HCT116 (cell line): ENCODE measurements at regions not wholly inside any gene's neighbourhood (a gene's known extent, or its start where the extent isn't known, plus 50 kb on each side); places are given as distances from the start of the nearest gene placed in this dataset.

Experiments
- ATAC-seq: fragments of 200-7000 bp; cut with Tn5 transposase; 2 replicates; pipeline ENCODE4 v1.9.1; 2020; ENCODE audit warnings: mild to moderate bottlenecking, moderate library complexity
- BruUV-seq: library from RNA; stranded (reverse); fragments of 400-500 nt; replicated peaks from 2 replicates; lab custom pipeline; 2021; lab: Mats Ljungman, UMichigan
- CTCF ChIA-PET: fragments of 300-600 bp; sonication (Branson Sonifier 250); formaldehyde crosslinking; loops from one replicate; lab custom pipeline; 2021; ENCODE audit warnings: antibody characterized with exemption; lab: Charles Lee
- POLR2A ChIA-PET: fragments of 300-600, 350-600 bp; sonication (Branson Sonifier 250); formaldehyde crosslinking; loops from one replicate; lab custom pipeline; 2021; ENCODE audit warnings: antibody characterized with exemption; lab: Charles Lee
- RAD21 ChIA-PET, 2 experiments: fragments of 300-600 bp; sonication (Branson Sonifier 250); formaldehyde crosslinking; loops; one replicate each; lab custom pipeline; 2023; ENCODE audit warnings: low total read pairs in 2 of 2; ENCODE audit not compliant: uncharacterized antibody in 2 of 2, unreplicated experiment in 2 of 2, low non-redundant PET in 1 of 2; lab: Charles Lee
- DNase-seq: peaks from one replicate; pipeline ENCODE4 v3.0.0-alpha.2; 2010; ENCODE audit warnings: low read depth, low spot score
- H2AFZ ChIP-seq: fragments of 200-600 bp; shearing (Covaris generic), sonication (generic); 2 replicates; pipeline ENCODE4 v1.6.1; 2017; ENCODE audit warnings: low read depth, mixed run types, mixed read lengths, antibody characterized with exemption, low read length; ENCODE audit not compliant: poor library complexity, severe bottlenecking
- H3K27ac ChIP-seq: 2 replicates; pipeline ENCODE4 v1.5.1; 2012; ENCODE audit warnings: low read depth, low read length
- H3K27me3 ChIP-seq: fragments of 200-600 bp; sonication (generic); 2 replicates; pipeline ENCODE4 v1.6.1; 2016; ENCODE audit warnings: mixed run types, low read length, mixed read lengths; ENCODE audit not compliant: insufficient read depth
- H3K36me3 ChIP-seq, 2 experiments: fragments of 200-500 bp in 1 of 2; fragments of 200-600 bp in 1 of 2; sonication (Bioruptor generic) in 1 of 2; sonication (generic) in 1 of 2; 2 replicates each; pipeline versions ENCODE4 v1.5.1 to v1.6.1; 2014 to 2016; ENCODE audit warnings: low read length in 2 of 2, inconsistent platforms in 1 of 2, mixed read lengths in 1 of 2, mixed run types in 1 of 2; ENCODE audit not compliant: insufficient read depth in 2 of 2, control insufficient read depth in 1 of 2
- H3K4me1 ChIP-seq, 2 experiments: fragments of 200-600 bp in 1 of 2; sonication (generic) in 1 of 2; 2 replicates each; pipeline versions ENCODE4 v1.5.1 to v1.6.1; 2012 to 2017; ENCODE audit warnings: low read length in 2 of 2, inconsistent platforms in 1 of 2, mild to moderate bottlenecking in 1 of 2, mixed read lengths in 1 of 2, mixed run types in 1 of 2, moderate library complexity in 1 of 2; ENCODE audit not compliant: insufficient read depth in 2 of 2, control insufficient read depth in 1 of 2
- H3K4me2 ChIP-seq: fragments of 200-600 bp; sonication (generic); 2 replicates; pipeline ENCODE4 v1.6.1; 2017; ENCODE audit warnings: mixed run types, low read length, mixed read lengths
- H3K4me3 ChIP-seq, 2 experiments: fragments of 200-600 bp in 1 of 2; sonication (generic) in 1 of 2; replicated peaks in 1 of 2; 2 replicates each; pipeline ENCODE4 v1.5.1; 2011 to 2016; ENCODE audit warnings: low read length in 2 of 2, control low read depth in 1 of 2, low read depth in 1 of 2, mild to moderate bottlenecking in 1 of 2, mixed read lengths in 1 of 2, mixed run types in 1 of 2
- H3K79me2 ChIP-seq: fragments of 200-600 bp; sonication (generic); 2 replicates; pipeline ENCODE4 v1.6.1; 2017; ENCODE audit warnings: mild to moderate bottlenecking, mixed run types, low read length, moderate library complexity, mixed read lengths; ENCODE audit not compliant: insufficient read depth
- H3K9ac ChIP-seq: fragments of 200-600 bp; sonication (generic); 2 replicates; pipeline ENCODE4 v1.6.1; 2016; ENCODE audit warnings: low read length, mixed read lengths
- H3K9me2 ChIP-seq: fragments of 200-600 bp; sonication (generic), shearing (Covaris generic); 2 replicates; pipeline ENCODE4 v1.6.1; 2017; ENCODE audit warnings: mixed run types, mild to moderate bottlenecking, moderate library complexity; ENCODE audit not compliant: insufficient read depth
- H3K9me3 ChIP-seq, 2 experiments: fragments of 200-500 bp in 1 of 2; fragments of 200-600 bp in 1 of 2; sonication (Bioruptor generic) in 1 of 2; sonication (generic) in 1 of 2; 2 replicates each; pipeline ENCODE4 v1.6.1; 2014 to 2017; ENCODE audit warnings: low read length in 2 of 2, mixed read lengths in 2 of 2, inconsistent platforms in 1 of 2, low read depth in 1 of 2, mild to moderate bottlenecking in 1 of 2, mixed run types in 1 of 2, moderate library complexity in 1 of 2; ENCODE audit not compliant: control insufficient read depth in 1 of 2, insufficient read depth in 1 of 2
- H4K20me1 ChIP-seq: fragments of 200-600 bp; sonication (generic), shearing (Covaris generic); 2 replicates; pipeline ENCODE4 v1.6.1; 2017; ENCODE audit warnings: mixed run types, mild to moderate bottlenecking, moderate library complexity; ENCODE audit not compliant: insufficient read depth
- CEBPB ChIP-seq: IDR thresholded peaks from 2 replicates; pipeline ENCODE4 v1.6.1; 2012; ENCODE audit warnings: low read depth
- EGR1 ChIP-seq: IDR thresholded peaks from 2 replicates; pipeline ENCODE4 v1.6.1; 2012; ENCODE audit warnings: low read depth
- ELF1 ChIP-seq: IDR thresholded peaks from 2 replicates; pipeline ENCODE4 v1.6.1; 2012; ENCODE audit warnings: low read depth, borderline replicate concordance
- POLR2A ChIP-seq: IDR thresholded peaks from 2 replicates; pipeline ENCODE4 v1.7.0; 2011; ENCODE audit warnings: borderline replicate concordance; ENCODE audit not compliant: insufficient read depth, insufficient read length; ENCODE audit errors: extremely low read depth
- POLR2AphosphoS5 ChIP-seq: IDR thresholded peaks from 2 replicates; pipeline ENCODE4 v1.6.1; 2011; ENCODE audit warnings: mild to moderate bottlenecking, low read depth, low read length, moderate library complexity
- SRF ChIP-seq: IDR thresholded peaks from 2 replicates; pipeline ENCODE4 v1.6.1; 2012; ENCODE audit warnings: low read depth
- YY1 ChIP-seq: IDR thresholded peaks from 2 replicates; pipeline ENCODE4 v1.6.1; 2011; ENCODE audit warnings: low read length, low read depth, moderate library complexity, mild to moderate bottlenecking; ENCODE audit not compliant: insufficient replicate concordance; ENCODE audit errors: extremely low read depth
- ZFX ChIP-seq: fragments of 450-650 bp; IDR thresholded peaks from 2 replicates; pipeline ENCODE4 v1.6.1; 2017
- intact Hi-C: fragments of 100-400 bp; cut with micrococcal nuclease; formaldehyde crosslinking; loops from 2 replicates; pipeline ENCODE4 v1.10.0; 2022
- TF ChIP-seq, protein P1 (sequence below): IDR thresholded peaks from 2 replicates; pipeline ENCODE4 v1.6.1; 2011; ENCODE audit warnings: mild to moderate bottlenecking, low read length, moderate library complexity; ENCODE audit not compliant: insufficient replicate concordance; ENCODE audit errors: extremely low read depth
- TF ChIP-seq, protein P2 (sequence below), 3 experiments: fragments of 200-600 bp in 1 of 3; sonication (generic) in 1 of 3; IDR thresholded peaks in 2 of 3; conservative IDR thresholded peaks in 1 of 3; 2 replicates each; pipeline ENCODE4 v1.5.1; 2012 to 2017; ENCODE audit warnings: low read depth in 2 of 3, low read length in 2 of 3, antibody characterized with exemption in 1 of 3, borderline replicate concordance in 1 of 3, control low read depth in 1 of 3, mild to moderate bottlenecking in 1 of 3, mixed read lengths in 1 of 3, mixed run types in 1 of 3, moderate library complexity in 1 of 3; ENCODE audit not compliant: insufficient read depth in 1 of 3
- TF ChIP-seq, protein P3 (sequence below): IDR thresholded peaks from 2 replicates; pipeline ENCODE4 v1.6.1; 2012
- TF ChIP-seq, protein P4 (sequence below): IDR thresholded peaks from 2 replicates; pipeline ENCODE4 v1.6.1; 2012; ENCODE audit warnings: low read depth

DNA sequence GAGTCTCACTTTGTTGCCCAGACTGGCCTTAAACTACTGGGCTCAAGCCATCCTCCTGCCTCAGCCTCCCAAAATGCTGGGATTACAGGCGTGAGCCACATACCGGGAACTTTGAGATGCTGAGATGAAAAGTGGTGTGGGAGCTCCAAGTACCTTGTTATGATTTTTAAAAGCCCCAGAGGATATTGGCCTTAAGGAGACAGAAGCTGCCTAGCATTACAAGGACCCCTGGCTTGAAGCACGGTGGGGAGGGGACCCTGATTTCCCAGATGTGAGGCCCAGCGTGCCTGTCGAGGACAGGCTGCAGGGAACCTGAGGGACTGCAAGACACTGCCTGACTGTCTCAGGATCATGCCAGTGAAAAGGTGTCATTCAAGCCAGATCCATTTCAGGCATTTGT is 75.3 kb upstream of the TIAM2 start:
- H2AFZ ChIP-seq: no peak overlapping the region
- DNase-seq (no peak), ATAC-seq (no peak)
- H3K36me3 ChIP-seq: no peaks in the 10 kb centered on the region
- CTCF ChIA-PET: interaction anchor here (1.6 kb wide), 1 partner anchor 8 kb away, joined by 6 read pairs; no protein-coding TSS in a partner anchor
- H3K9me2 ChIP-seq: no peaks in the 10 kb centered on the region
- POLR2A ChIA-PET: no interaction called here
- TF ChIP-seq POLR2A (no peak), SRF (no peak)
- TF ChIP-seq, protein P1, sequence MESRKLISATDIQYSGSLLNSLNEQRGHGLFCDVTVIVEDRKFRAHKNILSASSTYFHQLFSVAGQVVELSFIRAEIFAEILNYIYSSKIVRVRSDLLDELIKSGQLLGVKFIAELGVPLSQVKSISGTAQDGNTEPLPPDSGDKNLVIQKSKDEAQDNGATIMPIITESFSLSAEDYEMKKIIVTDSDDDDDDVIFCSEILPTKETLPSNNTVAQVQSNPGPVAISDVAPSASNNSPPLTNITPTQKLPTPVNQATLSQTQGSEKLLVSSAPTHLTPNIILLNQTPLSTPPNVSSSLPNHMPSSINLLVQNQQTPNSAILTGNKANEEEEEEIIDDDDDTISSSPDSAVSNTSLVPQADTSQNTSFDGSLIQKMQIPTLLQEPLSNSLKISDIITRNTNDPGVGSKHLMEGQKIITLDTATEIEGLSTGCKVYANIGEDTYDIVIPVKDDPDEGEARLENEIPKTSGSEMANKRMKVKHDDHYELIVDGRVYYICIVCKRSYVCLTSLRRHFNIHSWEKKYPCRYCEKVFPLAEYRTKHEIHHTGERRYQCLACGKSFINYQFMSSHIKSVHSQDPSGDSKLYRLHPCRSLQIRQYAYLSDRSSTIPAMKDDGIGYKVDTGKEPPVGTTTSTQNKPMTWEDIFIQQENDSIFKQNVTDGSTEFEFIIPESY: no peak
- H3K9me3 ChIP-seq: no peaks in the 10 kb centered on the region
- intact Hi-C loops: loop anchor here (5.0 kb wide), 1 partner anchor 768 kb away; no protein-coding TSS in a partner anchor
- no peaks in the 10 kb centered on the region for H3K27me3 ChIP-seq
- no peak overlapping the region for H3K9ac ChIP-seq
- no peak overlapping the region for H3K4me2 ChIP-seq
- H3K27ac ChIP-seq: no peak overlapping the region
- no peaks in the 10 kb centered on the region for H3K4me1 ChIP-seq
- H3K79me2 ChIP-seq: no peaks in the 10 kb centered on the region
- BruUV-seq: no TSS peak
- no peaks in the 10 kb centered on the region for H4K20me1 ChIP-seq
- RAD21 ChIA-PET: no interaction called here
- no peak overlapping the region for H3K4me3 ChIP-seq

DNA sequence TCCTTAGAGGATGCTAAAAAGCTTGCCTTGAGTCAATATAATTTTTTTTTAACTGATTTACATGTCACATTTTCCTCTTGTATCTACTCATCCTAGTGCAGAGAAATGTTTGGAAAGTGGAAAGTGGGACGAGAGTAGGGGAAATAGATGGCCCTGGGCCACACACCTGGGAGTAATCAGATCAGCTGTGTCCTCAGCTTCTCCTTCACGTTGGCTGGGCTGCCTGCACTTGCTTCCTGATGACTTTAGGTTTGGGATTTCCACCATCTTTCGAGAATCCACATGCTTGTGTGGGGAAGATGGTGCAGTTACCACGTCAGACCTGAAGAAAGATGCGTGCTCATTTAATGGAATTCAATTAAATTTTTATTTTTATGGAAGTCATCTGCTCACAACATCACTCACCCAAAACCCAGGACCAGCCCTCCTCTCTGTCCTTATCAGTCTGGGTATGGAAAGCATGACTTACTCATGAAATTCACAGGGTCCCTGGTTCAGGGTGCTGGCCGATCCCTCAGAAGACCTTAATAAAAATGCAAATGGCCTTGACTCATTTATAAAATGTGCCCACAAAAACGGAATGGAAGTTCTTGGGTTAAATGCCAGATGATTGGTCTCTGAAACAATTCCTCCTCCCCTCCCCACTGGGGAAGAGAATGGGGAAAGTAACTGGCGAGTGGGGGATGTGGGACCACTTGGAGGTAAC is 74.5 kb upstream of the TIAM2 start:
- H4K20me1 ChIP-seq: no peaks in the 10 kb centered on the region
- H3K4me2 ChIP-seq: no peak overlapping the region
- no TSS peak for BruUV-seq
- ChIA-PET CTCF (no interaction called here), RAD21 (no interaction called here), POLR2A (no interaction called here)
- no peaks in the 10 kb centered on the region for H3K27me3 ChIP-seq
- intact Hi-C loops: no loop called here
- H3K79me2 ChIP-seq: no peaks in the 10 kb centered on the region
- no peak overlapping the region for H3K9ac ChIP-seq
- no peaks in the 10 kb centered on the region for H3K9me3 ChIP-seq
- ATAC-seq: no peak
- H3K36me3 ChIP-seq: no peaks in the 10 kb centered on the region
- H3K4me1 ChIP-seq: no peaks in the 10 kb centered on the region
- H3K4me3 ChIP-seq: no peak overlapping the region
- no peak overlapping the region for H3K27ac ChIP-seq
- H3K9me2 ChIP-seq: no peaks in the 10 kb centered on the region
- no peak overlapping the region for H2AFZ ChIP-seq
- DNase-seq: no peak
- TF ChIP-seq, protein P2, sequence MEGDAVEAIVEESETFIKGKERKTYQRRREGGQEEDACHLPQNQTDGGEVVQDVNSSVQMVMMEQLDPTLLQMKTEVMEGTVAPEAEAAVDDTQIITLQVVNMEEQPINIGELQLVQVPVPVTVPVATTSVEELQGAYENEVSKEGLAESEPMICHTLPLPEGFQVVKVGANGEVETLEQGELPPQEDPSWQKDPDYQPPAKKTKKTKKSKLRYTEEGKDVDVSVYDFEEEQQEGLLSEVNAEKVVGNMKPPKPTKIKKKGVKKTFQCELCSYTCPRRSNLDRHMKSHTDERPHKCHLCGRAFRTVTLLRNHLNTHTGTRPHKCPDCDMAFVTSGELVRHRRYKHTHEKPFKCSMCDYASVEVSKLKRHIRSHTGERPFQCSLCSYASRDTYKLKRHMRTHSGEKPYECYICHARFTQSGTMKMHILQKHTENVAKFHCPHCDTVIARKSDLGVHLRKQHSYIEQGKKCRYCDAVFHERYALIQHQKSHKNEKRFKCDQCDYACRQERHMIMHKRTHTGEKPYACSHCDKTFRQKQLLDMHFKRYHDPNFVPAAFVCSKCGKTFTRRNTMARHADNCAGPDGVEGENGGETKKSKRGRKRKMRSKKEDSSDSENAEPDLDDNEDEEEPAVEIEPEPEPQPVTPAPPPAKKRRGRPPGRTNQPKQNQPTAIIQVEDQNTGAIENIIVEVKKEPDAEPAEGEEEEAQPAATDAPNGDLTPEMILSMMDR (IDR thresholded peaks at IDR 0.05 in 2 of 3, conservative IDR thresholded peaks at IDR 0.05 in 1 of 3; ENCODE audit: borderline replicate concordance in 1 of 3, insufficient read depth in 1 of 3, low read depth in 2 of 3, low read length in 2 of 3): no peak
- TF ChIP-seq POLR2AphosphoS5 (no peak), YY1 (no peak), SRF (no peak), ZFX (no peak), ELF1 (no peak), EGR1 (no peak), CEBPB (no peak)
- TF ChIP-seq, protein P3, sequence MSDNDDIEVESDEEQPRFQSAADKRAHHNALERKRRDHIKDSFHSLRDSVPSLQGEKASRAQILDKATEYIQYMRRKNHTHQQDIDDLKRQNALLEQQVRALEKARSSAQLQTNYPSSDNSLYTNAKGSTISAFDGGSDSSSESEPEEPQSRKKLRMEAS: no peak
- TF ChIP-seq, protein P4, sequence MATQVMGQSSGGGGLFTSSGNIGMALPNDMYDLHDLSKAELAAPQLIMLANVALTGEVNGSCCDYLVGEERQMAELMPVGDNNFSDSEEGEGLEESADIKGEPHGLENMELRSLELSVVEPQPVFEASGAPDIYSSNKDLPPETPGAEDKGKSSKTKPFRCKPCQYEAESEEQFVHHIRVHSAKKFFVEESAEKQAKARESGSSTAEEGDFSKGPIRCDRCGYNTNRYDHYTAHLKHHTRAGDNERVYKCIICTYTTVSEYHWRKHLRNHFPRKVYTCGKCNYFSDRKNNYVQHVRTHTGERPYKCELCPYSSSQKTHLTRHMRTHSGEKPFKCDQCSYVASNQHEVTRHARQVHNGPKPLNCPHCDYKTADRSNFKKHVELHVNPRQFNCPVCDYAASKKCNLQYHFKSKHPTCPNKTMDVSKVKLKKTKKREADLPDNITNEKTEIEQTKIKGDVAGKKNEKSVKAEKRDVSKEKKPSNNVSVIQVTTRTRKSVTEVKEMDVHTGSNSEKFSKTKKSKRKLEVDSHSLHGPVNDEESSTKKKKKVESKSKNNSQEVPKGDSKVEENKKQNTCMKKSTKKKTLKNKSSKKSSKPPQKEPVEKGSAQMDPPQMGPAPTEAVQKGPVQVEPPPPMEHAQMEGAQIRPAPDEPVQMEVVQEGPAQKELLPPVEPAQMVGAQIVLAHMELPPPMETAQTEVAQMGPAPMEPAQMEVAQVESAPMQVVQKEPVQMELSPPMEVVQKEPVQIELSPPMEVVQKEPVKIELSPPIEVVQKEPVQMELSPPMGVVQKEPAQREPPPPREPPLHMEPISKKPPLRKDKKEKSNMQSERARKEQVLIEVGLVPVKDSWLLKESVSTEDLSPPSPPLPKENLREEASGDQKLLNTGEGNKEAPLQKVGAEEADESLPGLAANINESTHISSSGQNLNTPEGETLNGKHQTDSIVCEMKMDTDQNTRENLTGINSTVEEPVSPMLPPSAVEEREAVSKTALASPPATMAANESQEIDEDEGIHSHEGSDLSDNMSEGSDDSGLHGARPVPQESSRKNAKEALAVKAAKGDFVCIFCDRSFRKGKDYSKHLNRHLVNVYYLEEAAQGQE: no peak
